H9 (cell line): ENCODE measurements at regions not wholly inside any gene's neighbourhood (a gene's known extent, or its start where the extent isn't known, plus 50 kb on each side); places are given as distances from the start of the nearest gene placed in this dataset.

Source experiments
- DNase-seq: peaks from one replicate; pipeline ENCODE4 v3.0.0-alpha.2; 2017
- H2AFZ ChIP-seq: one replicate; pipeline ENCODE4 v1.6.1; 2013; ENCODE audit warnings: mild to moderate bottlenecking, low read length, control low read depth, moderate library complexity
- H2AK5ac ChIP-seq: 2 replicates; pipeline ENCODE4 v1.6.1; 2013; ENCODE audit warnings: low read length, control low read depth, mixed read lengths; ENCODE audit not compliant: insufficient read length
- H2BK120ac ChIP-seq: one replicate; pipeline ENCODE4 v1.6.1; 2013; ENCODE audit warnings: low read depth, mild to moderate bottlenecking, low read length, control low read depth, inconsistent platforms; ENCODE audit not compliant: poor library complexity, severe bottlenecking
- H2BK12ac ChIP-seq: 2 replicates; pipeline ENCODE4 v1.6.1; 2013; ENCODE audit warnings: low read length, control low read depth, mixed read lengths, low read depth; ENCODE audit not compliant: insufficient read length
- H2BK15ac ChIP-seq: 2 replicates; pipeline ENCODE4 v1.6.1; 2013; ENCODE audit warnings: low read depth, low read length, control low read depth
- H2BK20ac ChIP-seq: one replicate; pipeline ENCODE4 v1.6.1; 2013; ENCODE audit warnings: low read depth, mild to moderate bottlenecking, low read length, control low read depth, inconsistent platforms; ENCODE audit not compliant: poor library complexity, severe bottlenecking
- H2BK5ac ChIP-seq: 2 replicates; pipeline ENCODE4 v1.6.1; 2013; ENCODE audit warnings: low read length, control low read depth, mixed read lengths; ENCODE audit not compliant: insufficient read length
- H3K14ac ChIP-seq: 2 replicates; pipeline ENCODE4 v1.6.1; 2013; ENCODE audit warnings: low read length, control low read depth; ENCODE audit not compliant: insufficient read depth
- H3K18ac ChIP-seq: 2 replicates; pipeline ENCODE4 v1.6.1; 2013; ENCODE audit warnings: low read depth, mild to moderate bottlenecking, mixed read lengths, low read length, control low read depth; ENCODE audit not compliant: insufficient read length
- H3K23ac ChIP-seq: 2 replicates; pipeline ENCODE4 v1.6.1; 2013; ENCODE audit warnings: low read length, control low read depth, mixed read lengths, low read depth; ENCODE audit not compliant: insufficient read length
- H3K23me2 ChIP-seq: 2 replicates; pipeline ENCODE4 v1.6.1; 2013; ENCODE audit warnings: low read depth, mild to moderate bottlenecking, mixed read lengths, low read length, control low read depth; ENCODE audit not compliant: insufficient read length, poor library complexity, severe bottlenecking
- H3K27ac ChIP-seq: 2 replicates; pipeline ENCODE4 v1.5.1; 2013; ENCODE audit warnings: low read length, control low read depth, mixed read lengths, low read depth; ENCODE audit not compliant: insufficient read length
- H3K27me3 ChIP-seq: 2 replicates; pipeline ENCODE4 v1.6.1; 2013; ENCODE audit warnings: low read length, control low read depth, inconsistent platforms; ENCODE audit not compliant: insufficient read depth
- H3K4ac ChIP-seq: 2 replicates; pipeline ENCODE4 v1.6.1; 2013; ENCODE audit warnings: low read depth, mild to moderate bottlenecking, control low read depth, inconsistent platforms, low read length, moderate library complexity
- H3K4me1 ChIP-seq: 2 replicates; pipeline ENCODE4 v1.6.1; 2013; ENCODE audit warnings: low read length, control low read depth, inconsistent platforms; ENCODE audit not compliant: insufficient read depth
- H3K4me2 ChIP-seq: 2 replicates; pipeline ENCODE4 v1.6.1; 2013; ENCODE audit warnings: low read length, control low read depth, mixed read lengths; ENCODE audit not compliant: insufficient read length, insufficient read depth
- H3K56ac ChIP-seq: 2 replicates; pipeline ENCODE4 v1.6.1; 2013; ENCODE audit warnings: low read depth, mild to moderate bottlenecking, mixed read lengths, low read length, control low read depth; ENCODE audit not compliant: insufficient read length
- H3K79me1 ChIP-seq: 2 replicates; pipeline ENCODE4 v1.6.1; 2013; ENCODE audit warnings: low read depth, mild to moderate bottlenecking, moderate library complexity, low read length, control low read depth, inconsistent platforms; ENCODE audit not compliant: insufficient read depth, poor library complexity, severe bottlenecking
- H3K79me2 ChIP-seq: 2 replicates; pipeline ENCODE4 v1.6.1; 2013; ENCODE audit warnings: low read length, control low read depth, inconsistent platforms; ENCODE audit not compliant: insufficient read depth
- H3K9ac ChIP-seq: 2 replicates; pipeline ENCODE4 v1.6.1; 2013; ENCODE audit warnings: low read length, control low read depth, mixed read lengths; ENCODE audit not compliant: insufficient read length; ENCODE audit errors: extremely low read depth
- H3K9me3 ChIP-seq: one replicate; pipeline ENCODE4 v1.6.1; 2013; ENCODE audit warnings: low read depth, low read length, inconsistent platforms; ENCODE audit not compliant: control insufficient read depth
- H3T11ph ChIP-seq: one replicate; pipeline ENCODE4 v1.6.1; 2013; ENCODE audit warnings: mild to moderate bottlenecking, low read length, control low read depth, inconsistent platforms
- H4K20me1 ChIP-seq: one replicate; pipeline ENCODE4 v1.6.1; 2013; ENCODE audit not compliant: control insufficient read depth, insufficient read length, insufficient read depth
- H4K5ac ChIP-seq: 2 replicates; pipeline ENCODE4 v1.6.1; 2013; ENCODE audit warnings: low read depth, mild to moderate bottlenecking, mixed read lengths, low read length, control low read depth; ENCODE audit not compliant: insufficient read length
- H4K8ac ChIP-seq: replicated peaks from 2 replicates; pipeline ENCODE4 v1.6.1; 2013; ENCODE audit warnings: low read length, control low read depth, mixed read lengths, low read depth; ENCODE audit not compliant: insufficient read length
- H4K91ac ChIP-seq: 2 replicates; pipeline ENCODE4 v1.6.1; 2013; ENCODE audit warnings: low read depth, mild to moderate bottlenecking, moderate library complexity, mixed read lengths, low read length, control low read depth; ENCODE audit not compliant: insufficient read length
- H3K27ac Mint-ChIP-seq, 3 experiments: 2 replicates in 2 of 3; 3 replicates in 1 of 3; pipeline ENCODE4 v1.8.0; 2020 to 2021; ENCODE audit warnings: mixed read lengths in 3 of 3, mild to moderate bottlenecking in 1 of 3, moderate library complexity in 1 of 3
- H3K27me3 Mint-ChIP-seq: 2 replicates; pipeline ENCODE4 v1.8.0; 2021; ENCODE audit warnings: low read depth, mild to moderate bottlenecking, moderate library complexity, mixed read lengths
- H3K36me3 Mint-ChIP-seq, 3 experiments: 2 replicates in 2 of 3; 3 replicates in 1 of 3; pipeline ENCODE4 v1.8.0; 2020 to 2021; ENCODE audit warnings: low read depth in 3 of 3, mixed read lengths in 3 of 3; ENCODE audit not compliant: insufficient read depth in 1 of 3
- H3K4me1 Mint-ChIP-seq, 2 experiments: 2 replicates each; pipeline ENCODE4 v1.8.0; 2020; ENCODE audit warnings: mixed read lengths in 2 of 2
- H3K4me3 Mint-ChIP-seq, 2 experiments: 2 replicates in 1 of 2; 3 replicates in 1 of 2; pipeline ENCODE4 v1.8.0; 2020 to 2021; ENCODE audit warnings: mild to moderate bottlenecking in 2 of 2, mixed read lengths in 2 of 2, moderate library complexity in 1 of 2
- H3K9me3 Mint-ChIP-seq, 2 experiments: 2 replicates in 1 of 2; 3 replicates in 1 of 2; pipeline ENCODE4 v1.8.0; 2020; ENCODE audit warnings: mild to moderate bottlenecking in 2 of 2, mixed read lengths in 2 of 2, moderate library complexity in 1 of 2
- WGBS: extraction: QIAGEN DNeasy Blood & Tissue Kit; methylation state at CpG from one replicate; pipeline ENCODE4 v1.1.7; 2013; ENCODE audit warnings: missing lambda C conversion rate, low lambda C conversion rate, mixed read lengths; ENCODE audit not compliant: insufficient read length; ENCODE audit errors: extremely low coverage; 5-methylcytosine and 5-hydroxymethylcytosine counted together
- TF ChIP-seq, protein P1 (sequence below): fragments of 200-600 bp; sonication (generic); conservative IDR thresholded peaks from 3 replicates; pipeline ENCODE4 v1.8.0; 2021; ENCODE audit warnings: antibody characterized with exemption, mild to moderate bottlenecking

DNA sequence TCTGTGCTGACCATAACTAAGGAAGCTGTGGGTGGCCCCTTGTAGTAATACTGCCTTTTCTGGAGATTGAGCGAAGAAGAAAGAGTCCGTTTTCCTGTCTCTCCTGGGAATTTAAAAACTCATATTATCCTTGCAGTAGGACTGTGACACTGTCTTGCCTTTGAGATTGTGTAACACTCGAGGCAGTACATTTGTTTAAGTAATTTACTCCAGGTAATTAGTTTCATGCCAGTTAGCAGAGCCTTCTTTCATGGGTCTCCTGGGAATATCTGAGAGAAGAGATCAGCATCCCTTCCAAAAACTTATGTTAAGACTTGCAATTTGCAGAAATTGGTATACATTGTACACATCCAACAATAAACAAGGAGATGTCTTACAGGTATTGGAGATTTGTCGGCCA is 405.6 kb downstream of the DMRT2 start:
- Histone ChIP-seq H2BK20ac (no peak overlapping the region), H3K9me3 (peaks cover 4% of the 10 kb centered on the region), H3K27me3 (no peaks in the 10 kb centered on the region), H2BK5ac (no peak overlapping the region), H3K4me1 (no peaks in the 10 kb centered on the region), H3K4ac (no peak overlapping the region), H2BK15ac (no peak overlapping the region), H2AK5ac (no peak overlapping the region), H3K18ac (no peak overlapping the region), H4K5ac (no peak overlapping the region), H3T11ph (no peak overlapping the region), H3K23me2 (no peaks in the 10 kb centered on the region), H4K91ac (no peak overlapping the region), H3K79me1 (no peaks in the 10 kb centered on the region), H3K79me2 (no peaks in the 10 kb centered on the region), H3K27ac (no peak overlapping the region), H3K23ac (no peak overlapping the region), H4K20me1 (no peaks in the 10 kb centered on the region), H2BK120ac (no peak overlapping the region), H3K9ac (no peak overlapping the region), H3K56ac (no peak overlapping the region), H3K4me2 (no peak overlapping the region), H2BK12ac (no peak overlapping the region), H4K8ac (no peak overlapping the region), H2AFZ (no peak overlapping the region), H3K14ac (no peak overlapping the region)
- no peak for DNase-seq
- H3K27me3 Mint-ChIP-seq: peaks cover 12% of the 10 kb centered on the region
- TF ChIP-seq, protein P1, sequence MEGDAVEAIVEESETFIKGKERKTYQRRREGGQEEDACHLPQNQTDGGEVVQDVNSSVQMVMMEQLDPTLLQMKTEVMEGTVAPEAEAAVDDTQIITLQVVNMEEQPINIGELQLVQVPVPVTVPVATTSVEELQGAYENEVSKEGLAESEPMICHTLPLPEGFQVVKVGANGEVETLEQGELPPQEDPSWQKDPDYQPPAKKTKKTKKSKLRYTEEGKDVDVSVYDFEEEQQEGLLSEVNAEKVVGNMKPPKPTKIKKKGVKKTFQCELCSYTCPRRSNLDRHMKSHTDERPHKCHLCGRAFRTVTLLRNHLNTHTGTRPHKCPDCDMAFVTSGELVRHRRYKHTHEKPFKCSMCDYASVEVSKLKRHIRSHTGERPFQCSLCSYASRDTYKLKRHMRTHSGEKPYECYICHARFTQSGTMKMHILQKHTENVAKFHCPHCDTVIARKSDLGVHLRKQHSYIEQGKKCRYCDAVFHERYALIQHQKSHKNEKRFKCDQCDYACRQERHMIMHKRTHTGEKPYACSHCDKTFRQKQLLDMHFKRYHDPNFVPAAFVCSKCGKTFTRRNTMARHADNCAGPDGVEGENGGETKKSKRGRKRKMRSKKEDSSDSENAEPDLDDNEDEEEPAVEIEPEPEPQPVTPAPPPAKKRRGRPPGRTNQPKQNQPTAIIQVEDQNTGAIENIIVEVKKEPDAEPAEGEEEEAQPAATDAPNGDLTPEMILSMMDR: no peak
- H3K9me3 Mint-ChIP-seq: peaks cover 11 to 46% of the 10 kb centered on the region in 2 experiments
- no peak overlapping the region for H3K27ac Mint-ChIP-seq
- no peak overlapping the region for H3K4me3 Mint-ChIP-seq
- H3K36me3 Mint-ChIP-seq: no peaks in the 10 kb centered on the region
- whole genome bisulfite sequencing: no CpG with 5 or more reads among the region's 4 CpGs
- no peaks in the 10 kb centered on the region; a peak in 1 of 4 replicates for H3K4me1 Mint-ChIP-seq
